SK-MEL-5 (cell line): ENCODE measurements at regions not wholly inside any gene's neighbourhood (a gene's known extent, or its start where the extent isn't known, plus 50 kb on each side); places are given as distances from the start of the nearest gene placed in this dataset.
A peak's percentile ranks its signal among the peaks of the same experiment; 100 is the strongest.
"Not testable (repeated sequence)": the region's sequence is repeated elsewhere in the genome, so short reads cannot be mapped to it uniquely, and the experiment has no call there.

Experiments used
- DNase-seq: peaks from one replicate; pipeline ENCODE4 v3.0.0-alpha.2; 2016; ENCODE audit warnings: low read depth, low spot score
- in situ Hi-C: cut with HindIII; loops from 2 replicates; pipeline ENCODE4 v1.10.0; 2016; ENCODE audit warnings: low sequenced_read_pairs, high pct_unique_total_duplicates, low pct_unique_long_range_greater_than_20kb

GRCh38 chr20:50353289-50353961 is 156.8 kb upstream of the PTPN1 start:
- DNase-seq = no peak
- in situ Hi-C loops = no loop called here

DNA sequence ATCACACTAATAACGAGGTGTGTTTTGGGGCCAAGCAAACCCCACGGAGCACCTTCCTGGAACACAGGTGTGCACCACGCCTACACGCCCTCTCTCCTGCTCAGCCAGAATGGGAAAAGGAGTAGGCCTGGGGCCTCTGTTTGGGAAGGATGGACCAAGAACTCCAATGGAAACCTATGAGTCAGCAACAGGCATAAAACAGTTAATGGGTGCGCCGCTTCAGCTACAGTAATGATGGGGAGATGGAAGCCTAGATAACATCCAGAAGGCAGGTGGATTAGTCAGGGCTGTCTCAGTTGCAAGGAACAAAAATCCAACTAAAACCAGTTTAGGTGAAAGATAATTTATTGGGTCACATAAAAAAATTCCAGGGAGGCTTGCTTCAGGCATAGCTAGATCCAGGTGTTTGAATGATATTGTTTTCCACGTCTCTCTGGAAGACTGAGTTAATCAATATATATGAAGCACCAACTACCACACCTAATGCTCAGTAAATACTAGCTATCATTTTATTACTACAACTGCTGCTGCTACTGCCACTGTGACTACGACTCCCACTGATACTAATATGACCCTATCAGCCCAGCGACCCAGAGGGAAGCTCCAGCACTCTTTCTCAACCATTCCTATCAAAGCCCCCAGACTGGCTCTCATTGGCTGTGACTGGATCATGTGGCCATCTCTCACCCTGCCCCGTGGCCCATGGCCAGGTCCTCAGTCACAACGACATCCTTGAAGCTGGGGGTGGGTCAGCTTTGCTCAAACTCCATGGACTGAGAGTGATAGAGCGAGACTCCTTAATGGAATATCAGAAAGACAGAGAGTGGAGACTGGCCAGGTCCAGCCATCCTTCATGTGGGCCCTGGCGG is 155.2 kb upstream of the PTPN1 start:
- in situ Hi-C loops = no loop called here
- DNase-seq = peak; percentile 32

GRCh38 chr20:50355590-50356524 is 154.3 kb upstream of the PTPN1 start:
- in situ Hi-C loops = no loop called here
- DNase-seq = no peak

DNA sequence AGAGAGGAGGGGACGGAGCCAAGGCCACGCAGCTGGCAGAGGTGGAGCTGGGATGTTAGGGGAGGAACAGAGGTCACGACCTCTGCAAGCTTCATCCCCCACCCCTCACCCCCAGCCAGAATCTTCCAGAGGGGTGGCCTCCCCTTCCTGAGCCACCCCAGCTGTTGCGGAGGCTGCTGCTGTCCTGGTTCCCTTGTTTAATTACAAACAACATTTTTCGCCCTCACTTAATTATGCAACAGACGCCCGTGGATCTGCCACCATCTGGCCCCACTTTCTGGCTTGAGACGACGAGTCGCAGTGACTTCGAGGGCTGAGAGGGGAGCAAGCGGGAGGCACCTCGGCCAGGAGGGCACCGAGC is 153.7 kb upstream of the PTPN1 start:
- in situ Hi-C loops = no loop called here
- no peak for DNase-seq

DNA sequence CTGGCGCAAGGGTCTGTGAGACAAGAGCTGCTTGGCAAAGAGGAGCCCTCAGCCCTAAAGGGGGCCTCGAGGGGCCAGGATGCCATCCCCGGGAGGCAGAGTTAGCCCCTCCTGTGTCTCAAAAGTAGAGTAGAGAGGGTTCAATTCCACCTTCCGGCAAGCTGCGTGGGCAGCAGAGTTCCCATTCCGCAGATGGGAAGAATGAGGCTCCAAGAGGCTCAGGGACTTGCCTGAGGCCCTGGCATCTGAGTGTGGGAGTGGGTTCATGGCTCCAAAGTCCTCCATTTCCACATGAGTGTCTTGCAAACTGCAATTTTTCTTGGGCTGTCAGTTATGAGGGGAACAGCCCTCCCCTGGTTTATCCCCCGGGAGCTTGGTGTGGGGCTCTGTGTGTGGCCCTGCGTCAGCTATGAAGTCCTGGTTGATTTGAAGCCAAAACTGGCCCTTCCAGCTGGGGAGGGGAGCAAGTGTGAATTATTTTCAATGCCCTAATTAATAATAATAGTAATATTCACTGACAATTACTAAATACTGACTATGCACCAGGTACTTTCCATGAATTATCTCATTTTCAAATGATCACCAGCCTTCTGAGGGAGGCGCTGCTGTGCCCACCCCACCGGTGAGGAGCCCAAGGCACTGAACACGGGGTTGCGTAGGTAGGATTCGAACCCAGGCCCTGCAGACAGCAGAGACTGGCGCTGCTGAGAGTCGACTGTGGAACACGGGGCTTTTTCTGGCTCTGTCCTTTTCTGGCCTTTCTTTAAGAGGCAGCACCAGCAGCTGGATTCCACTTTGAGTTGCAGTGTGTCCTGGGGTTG is 153.0 kb upstream of the PTPN1 start:
- in situ Hi-C loops = no loop called here
- DNase-seq = no peak

GRCh38 chr20:50357783-50358161 is 152.4 kb upstream of the PTPN1 start:
- no peak for DNase-seq
- in situ Hi-C loops = no loop called here

- in situ Hi-C loops = no loop called here
- no peak for DNase-seq
Measured at GRCh38 chr20:50358166-50358565, 152.0 kb upstream of the PTPN1 start.

- in situ Hi-C loops = no loop called here
- no peak for DNase-seq
Measured at GRCh38 chr20:50358971-50359370, 151.2 kb upstream of the PTPN1 start.

DNA sequence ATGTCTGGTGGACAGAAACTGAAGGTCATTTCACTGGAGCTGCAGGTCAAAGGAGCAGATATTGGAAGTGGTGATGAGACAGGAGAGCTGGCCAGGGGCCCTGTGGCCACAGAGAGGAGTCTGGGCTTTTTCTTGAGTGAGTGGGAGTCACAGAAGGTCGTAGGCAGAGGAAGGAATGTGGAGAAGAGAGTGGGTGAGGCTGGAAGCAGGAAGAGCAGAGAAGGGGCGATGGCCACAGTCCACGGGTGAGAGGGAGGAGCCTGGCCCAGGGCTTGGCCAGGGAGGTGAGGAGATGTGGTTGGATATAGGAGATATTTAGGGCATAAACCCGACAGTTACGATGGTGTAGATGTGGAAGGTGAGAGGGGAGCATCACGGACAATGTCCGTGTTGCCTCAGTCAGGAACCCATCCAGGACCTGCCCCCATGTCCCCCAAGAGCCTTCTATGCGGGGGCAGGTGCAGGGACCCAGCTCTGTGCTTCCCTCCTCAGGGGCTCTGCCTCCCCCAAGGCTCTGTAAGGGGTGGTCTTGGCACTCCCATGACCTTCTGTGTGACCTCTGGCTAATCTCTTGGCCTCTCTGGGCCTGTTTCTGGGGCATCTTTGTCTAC is 150.5 kb upstream of the PTPN1 start:
- no peak for DNase-seq
- in situ Hi-C loops = no loop called here

DNA sequence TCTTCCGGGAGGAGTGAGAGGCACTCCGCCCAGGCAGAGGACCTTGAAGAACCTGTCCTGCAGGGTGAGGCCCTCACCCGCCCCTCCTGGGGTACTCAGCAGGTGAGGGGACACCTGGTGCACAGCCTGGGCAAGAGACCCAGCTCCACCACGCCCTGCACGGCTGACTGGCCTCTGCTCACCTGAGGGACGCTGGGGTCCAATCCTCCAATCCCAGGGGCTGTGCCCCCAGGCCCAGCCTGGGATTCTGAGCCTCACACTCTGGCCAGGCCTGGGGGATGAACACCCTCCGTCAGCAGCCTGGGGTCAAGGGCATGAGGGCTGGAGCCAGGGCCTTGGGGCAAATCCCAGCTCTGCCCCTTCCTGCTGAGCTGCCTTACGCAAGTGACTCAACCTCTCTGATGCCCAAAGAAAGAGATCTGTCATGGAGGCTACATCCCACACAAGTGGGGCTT is 149.9 kb upstream of the PTPN1 start:
- in situ Hi-C loops = no loop called here
- no peak for DNase-seq

DNA sequence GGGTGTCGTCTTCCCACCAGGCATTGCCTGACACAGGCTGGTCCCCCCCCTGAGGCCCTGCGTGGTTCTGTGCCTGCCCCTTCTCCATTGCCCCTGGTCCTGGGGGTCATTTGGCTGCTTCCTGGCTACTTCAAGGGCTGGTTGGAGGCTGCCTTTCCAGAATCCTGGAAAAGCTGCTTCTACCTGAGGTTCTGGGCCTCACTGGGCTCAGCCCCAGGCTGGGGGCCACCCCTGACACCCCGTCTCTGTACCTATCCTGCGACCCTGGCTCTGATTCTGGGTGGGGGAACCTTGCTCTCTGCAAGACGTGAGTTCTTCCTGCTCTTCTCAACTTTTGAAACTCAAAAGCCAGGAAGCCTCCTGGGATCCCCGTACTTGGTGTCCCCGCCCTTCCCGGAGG is 149.3 kb upstream of the PTPN1 start:
- no peak for DNase-seq
- in situ Hi-C loops = no loop called here

GRCh38 chr20:50362177-50362576 is 148.0 kb upstream of the PTPN1 start:
- in situ Hi-C loops, DNase-seq: not testable (repeated sequence)

- in situ Hi-C loops = no loop called here
- DNase-seq = no peak
Measured at GRCh38 chr20:50363027-50363426, 147.2 kb upstream of the PTPN1 start.

GRCh38 chr20:50363479-50363878 is 146.7 kb upstream of the PTPN1 start:
- no peak for DNase-seq
- in situ Hi-C loops = no loop called here

- in situ Hi-C loops = no loop called here
- no peak for DNase-seq
Measured at GRCh38 chr20:50364542-50364941, 145.6 kb upstream of the PTPN1 start.

- in situ Hi-C loops = no loop called here
- DNase-seq = peak; percentile 73
Measured at GRCh38 chr20:50366270-50367103, 143.7 kb upstream of the PTPN1 start.
